DND-41 (cell line): ENCODE measurements at regions not wholly inside any gene's neighbourhood (a gene's known extent, or its start where the extent isn't known, plus 50 kb on each side); places are given as distances from the start of the nearest gene placed in this dataset.

Experiments used
- CTCF ChIP-seq: IDR thresholded peaks from 2 replicates; pipeline ENCODE4 v1.5.1; 2012; ENCODE audit warnings: borderline replicate concordance, low read length, moderate library complexity, mild to moderate bottlenecking; ENCODE audit not compliant: poor library complexity, severe bottlenecking; ENCODE audit errors: extremely low read depth
- EZH2 ChIP-seq: IDR thresholded peaks from 3 replicates; pipeline ENCODE4 v1.6.1; 2012; ENCODE audit warnings: borderline replicate concordance, low read depth, mild to moderate bottlenecking, moderate library complexity, low read length, inconsistent platforms; ENCODE audit not compliant: severe bottlenecking

GRCh38 chr16:73921295-73921694 lies 375.3 kb upstream of the PSMD7 start:
- no peak for TF ChIP-seq CTCF
- no peak for TF ChIP-seq EZH2
